ENCODE measurements at regions not wholly inside any gene's neighbourhood (a gene's known extent, or its start where the extent isn't known, plus 50 kb on each side); places are given as distances from the start of the nearest gene placed in this dataset.

DNA sequence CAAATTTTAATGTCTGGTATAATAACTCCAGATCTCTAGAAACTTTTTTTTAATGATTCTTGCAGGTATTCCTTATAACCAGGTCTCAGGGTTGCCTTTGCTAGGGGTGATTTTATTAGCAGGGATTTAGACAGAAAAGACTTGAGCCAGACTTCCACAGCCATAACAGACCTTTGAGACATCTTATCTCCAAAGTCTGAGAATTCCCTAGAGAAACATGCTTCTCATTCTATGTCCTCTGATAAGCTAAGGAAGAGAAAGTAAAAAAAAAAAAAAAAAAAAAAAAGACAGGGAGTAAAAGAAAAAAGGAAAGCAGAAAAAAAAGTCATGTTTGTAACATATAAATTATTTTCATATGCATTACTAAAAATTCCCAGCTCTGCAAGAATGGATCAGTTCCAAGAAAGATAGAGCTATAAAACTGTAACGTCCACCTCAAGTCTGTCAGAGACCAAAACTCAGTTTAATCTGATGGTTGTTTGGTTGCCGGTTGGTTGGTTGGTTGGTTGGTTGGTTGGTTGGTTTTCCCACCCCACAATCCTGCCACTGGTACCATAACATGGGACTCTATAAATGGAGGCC lies 153.8 kb downstream of the COL6A3 start:
- no peak overlapping the region for H3K4me3 ChIP-seq
- no peak for DNase-seq (ENCODE audit: low spot score)
- TF ChIP-seq, protein P1, sequence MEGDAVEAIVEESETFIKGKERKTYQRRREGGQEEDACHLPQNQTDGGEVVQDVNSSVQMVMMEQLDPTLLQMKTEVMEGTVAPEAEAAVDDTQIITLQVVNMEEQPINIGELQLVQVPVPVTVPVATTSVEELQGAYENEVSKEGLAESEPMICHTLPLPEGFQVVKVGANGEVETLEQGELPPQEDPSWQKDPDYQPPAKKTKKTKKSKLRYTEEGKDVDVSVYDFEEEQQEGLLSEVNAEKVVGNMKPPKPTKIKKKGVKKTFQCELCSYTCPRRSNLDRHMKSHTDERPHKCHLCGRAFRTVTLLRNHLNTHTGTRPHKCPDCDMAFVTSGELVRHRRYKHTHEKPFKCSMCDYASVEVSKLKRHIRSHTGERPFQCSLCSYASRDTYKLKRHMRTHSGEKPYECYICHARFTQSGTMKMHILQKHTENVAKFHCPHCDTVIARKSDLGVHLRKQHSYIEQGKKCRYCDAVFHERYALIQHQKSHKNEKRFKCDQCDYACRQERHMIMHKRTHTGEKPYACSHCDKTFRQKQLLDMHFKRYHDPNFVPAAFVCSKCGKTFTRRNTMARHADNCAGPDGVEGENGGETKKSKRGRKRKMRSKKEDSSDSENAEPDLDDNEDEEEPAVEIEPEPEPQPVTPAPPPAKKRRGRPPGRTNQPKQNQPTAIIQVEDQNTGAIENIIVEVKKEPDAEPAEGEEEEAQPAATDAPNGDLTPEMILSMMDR (IDR thresholded peaks at IDR 0.05), result no peak
- H3K27ac ChIP-seq, result no peak overlapping the region

DNA sequence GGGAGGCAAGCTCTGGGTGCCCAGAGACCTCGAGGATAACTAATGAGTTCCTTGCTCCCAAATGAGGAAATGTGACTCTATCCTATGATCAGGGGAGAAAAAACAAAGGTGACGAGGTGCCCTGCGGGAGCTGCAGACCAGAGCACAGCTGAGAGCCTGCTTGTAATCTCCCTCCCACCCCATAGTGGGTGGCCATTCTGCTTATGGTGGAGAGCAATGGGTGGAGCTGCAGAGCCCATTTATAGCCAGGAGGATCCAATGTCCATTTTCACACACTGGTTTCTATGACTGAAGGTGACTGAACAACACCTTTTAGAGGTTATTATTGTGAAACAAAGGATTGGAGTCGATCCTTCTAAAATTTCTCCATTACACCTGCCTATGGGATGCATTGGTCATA lies 153.3 kb downstream of the COL6A3 start:
- no peak for DNase-seq (ENCODE audit: low spot score)
- no peak overlapping the region for H3K4me3 ChIP-seq
- H3K27ac ChIP-seq, result no peak overlapping the region
- TF ChIP-seq, protein P1 (IDR thresholded peaks at IDR 0.05), result no peak

DNA sequence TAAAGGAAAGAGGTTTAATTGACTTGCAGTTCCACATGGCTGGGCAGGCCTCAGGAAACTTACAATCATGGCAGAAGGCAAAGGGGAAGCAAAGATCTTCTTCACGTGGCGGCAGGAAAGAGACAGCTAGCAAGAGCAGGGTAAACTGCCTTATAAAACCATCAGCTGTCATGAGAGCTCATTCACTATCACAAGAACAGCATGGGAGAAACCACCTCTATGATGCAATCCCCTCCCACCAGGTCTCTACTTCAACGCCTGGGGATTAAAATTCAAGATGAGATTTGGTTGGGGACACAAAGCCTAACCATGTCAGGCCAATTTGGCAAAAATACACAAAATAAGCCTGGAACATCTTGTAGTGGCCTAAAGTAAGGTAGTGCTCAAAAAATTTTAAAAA lies 152.6 kb downstream of the COL6A3 start:
- no peak for DNase-seq (ENCODE audit: low spot score)
- H3K27ac ChIP-seq, result no peak overlapping the region
- no peak overlapping the region for H3K4me3 ChIP-seq
- TF ChIP-seq, protein P1 (IDR thresholded peaks at IDR 0.05), result no peak

DNA sequence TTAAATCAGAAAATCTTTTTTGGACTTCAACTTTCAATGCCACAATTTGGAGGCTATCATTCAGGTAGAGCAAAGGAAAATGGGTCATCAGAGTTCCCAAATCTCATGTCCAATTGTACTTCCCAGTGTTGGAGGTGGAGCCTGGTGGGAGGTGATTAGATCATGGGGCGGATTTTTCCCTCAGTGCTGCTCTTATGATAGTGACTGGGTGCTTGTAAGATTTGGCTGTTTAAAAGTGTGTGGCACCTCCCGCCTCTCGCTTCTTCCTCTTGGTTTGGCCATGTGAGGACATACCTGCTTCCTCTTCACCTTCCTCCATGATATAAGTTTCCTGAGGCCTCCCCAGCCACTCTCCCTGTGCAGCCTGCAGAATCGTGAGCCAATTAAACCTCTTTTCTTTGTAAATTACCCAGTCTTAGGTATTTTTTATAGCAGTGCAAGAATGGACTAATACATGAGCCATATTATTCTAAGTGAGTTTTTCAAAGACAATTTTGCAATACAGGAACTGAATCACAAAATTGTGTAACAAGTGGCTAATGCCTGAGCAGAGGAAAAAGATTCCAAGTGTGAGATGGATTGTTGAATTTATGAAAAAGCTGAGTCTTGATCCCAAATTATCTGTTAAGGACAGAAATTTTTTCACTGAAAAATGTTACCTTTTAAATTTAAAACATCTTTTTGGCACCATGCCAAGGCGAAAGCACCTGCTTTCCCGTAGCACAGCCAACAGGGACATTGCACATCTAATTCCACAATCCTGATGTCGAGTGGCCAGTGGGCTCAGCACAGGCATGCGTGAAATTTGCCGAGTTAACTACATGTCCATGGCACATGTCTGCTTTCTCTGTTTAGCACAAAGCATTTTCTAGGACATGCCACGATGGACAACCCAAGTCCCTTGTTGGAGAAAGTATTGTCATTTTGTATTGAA lies 150.9 kb downstream of the COL6A3 start:
- no peak for DNase-seq (ENCODE audit: low spot score)
- peak overlapping the region; percentile 29 to 68 for H3K27ac ChIP-seq

DNA sequence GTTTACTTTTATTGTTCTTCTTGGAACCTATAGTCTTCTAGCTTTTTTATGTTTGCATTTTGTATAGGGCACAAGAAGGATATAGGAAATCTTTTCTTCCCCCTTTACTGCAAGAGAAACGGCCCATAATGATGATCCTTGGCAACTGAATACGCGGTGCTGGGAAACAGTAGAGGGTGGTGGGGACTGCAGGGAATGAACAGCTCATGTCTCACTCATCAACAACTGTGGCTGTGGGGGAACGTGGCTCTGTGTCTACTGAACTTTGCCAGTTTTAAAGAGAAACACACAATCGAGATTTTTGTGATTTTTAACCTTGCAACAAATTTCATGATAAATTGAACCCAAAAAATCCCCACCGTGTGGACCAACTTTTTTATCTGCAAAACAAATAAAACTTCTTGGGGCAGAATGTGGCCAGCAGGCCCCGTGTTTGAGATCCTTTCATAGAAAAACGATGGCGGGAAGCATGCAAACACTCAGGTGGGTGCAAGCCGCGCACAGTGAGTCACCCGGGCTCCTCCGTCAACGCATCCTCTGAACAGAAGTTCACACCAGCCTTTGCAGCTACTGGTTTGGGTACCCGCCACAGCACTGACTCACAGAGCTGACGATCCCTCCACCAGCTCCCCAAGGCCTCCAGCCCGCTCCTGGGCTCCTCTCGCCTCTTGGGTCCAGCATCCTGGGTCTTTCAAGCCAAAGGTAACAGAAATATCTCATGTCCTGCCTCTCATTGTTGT lies 149.3 kb downstream of the COL6A3 start:
- DNase-seq (ENCODE audit: low spot score), result no peak
- TF ChIP-seq, protein P1 (IDR thresholded peaks at IDR 0.05), result no peak
- Histone ChIP-seq H3K27ac (peak overlapping the region in 1 of 2 donors; percentile 23), H3K4me3 (no peak overlapping the region)

More for the DNA sequence above, 150.9 kb downstream of the COL6A3 start:
- H3K4me3 ChIP-seq, result no peak overlapping the region
- TF ChIP-seq, protein P1 (IDR thresholded peaks at IDR 0.05), result no peak

DNA sequence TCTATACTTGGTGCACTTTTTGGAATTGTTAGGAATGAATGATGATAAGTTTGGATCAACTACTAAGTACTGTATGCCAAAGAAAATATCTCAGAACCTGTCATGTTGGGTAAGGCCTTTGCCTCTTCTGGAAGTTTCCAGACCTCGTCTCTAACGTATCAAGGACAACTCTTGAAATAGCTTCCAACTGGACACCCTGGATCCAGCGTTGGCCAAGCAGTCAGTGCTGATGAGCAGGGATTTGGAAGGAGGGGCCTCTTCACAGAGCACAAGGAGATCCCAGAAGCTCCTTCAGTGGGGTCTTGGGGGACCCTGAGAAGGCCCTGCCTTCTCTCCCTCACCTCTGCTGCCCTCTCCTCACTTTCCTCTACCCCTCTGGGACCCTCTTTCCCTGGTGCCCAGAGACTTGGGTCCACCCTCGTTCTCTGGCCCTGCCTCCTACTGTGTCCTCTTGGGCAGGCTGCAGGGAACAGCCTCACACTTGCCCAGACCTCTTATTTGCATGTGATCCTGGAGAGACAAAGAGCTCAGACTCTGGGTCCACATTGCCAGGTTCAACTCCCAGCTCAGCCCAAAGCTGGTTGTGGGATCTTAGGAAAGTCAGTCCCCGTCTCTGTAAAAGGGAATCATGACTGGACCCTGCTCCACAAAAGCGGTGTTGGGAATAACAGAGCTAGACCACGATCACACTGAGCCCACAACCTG lies 145.8 kb downstream of the COL6A3 start:
- Histone ChIP-seq H3K27ac (peak overlapping the region; percentile 34 to 44), H3K4me3 (no peak overlapping the region)
- TF ChIP-seq, protein P1 (IDR thresholded peaks at IDR 0.05), result no peak
- no peak for DNase-seq (ENCODE audit: low spot score)
